Jurkat, Clone E6-1 (cell line): ENCODE measurements at regions not wholly inside any gene's neighbourhood (a gene's known extent, or its start where the extent isn't known, plus 50 kb on each side); places are given as distances from the start of the nearest gene placed in this dataset.

Experiments
- DNase-seq: peaks from one replicate; pipeline ENCODE4 v3.0.0-alpha.2; 2011; ENCODE audit warnings: low read depth, low spot score
- H3K4me3 ChIP-seq: 2 replicates; pipeline ENCODE4 v1.5.1; 2011; ENCODE audit warnings: mild to moderate bottlenecking, low read length, control low read depth, moderate library complexity

- DNase-seq = no peak
- H3K4me3 ChIP-seq = no peak overlapping the region
Observed at GRCh38 chr6:80402266-80402665, 295.8 kb downstream of the BCKDHB start.
